RWPE2 (cell line): ENCODE measurements at regions not wholly inside any gene's neighbourhood (a gene's known extent, or its start where the extent isn't known, plus 50 kb on each side); places are given as distances from the start of the nearest gene placed in this dataset.

Experiments used
- ATAC-seq: fragments of 200-7000 bp; cut with Tn5 transposase; 3 replicates; pipeline ENCODE4 v1.9.1; 2021; ENCODE audit warnings: low read depth
- DNase-seq: peaks from one replicate; pipeline ENCODE4 v3.0.0-alpha.2; 2020; ENCODE audit warnings: low spot score
- H3K27ac ChIP-seq: fragments of 450-650 bp; 2 replicates; pipeline ENCODE4 v1.5.1; 2017; ENCODE audit warnings: mild to moderate bottlenecking; ENCODE audit not compliant: poor library complexity, severe bottlenecking
- H3K27me3 ChIP-seq: fragments of 250-450 bp; sonication (Bioruptor Pico); 2 replicates; pipeline ENCODE4 v1.5.1; 2021; ENCODE audit warnings: mild to moderate bottlenecking, moderate library complexity; ENCODE audit not compliant: insufficient read depth, poor library complexity, severe bottlenecking
- H3K36me3 ChIP-seq: fragments of 250-450 bp; sonication (Bioruptor Pico); 2 replicates; pipeline ENCODE4 v1.5.1; 2020; ENCODE audit warnings: low read depth, mild to moderate bottlenecking, moderate library complexity
- H3K4me1 ChIP-seq: fragments of 250-450 bp; sonication (Bioruptor Pico); 2 replicates; pipeline ENCODE4 v1.5.1; 2021; ENCODE audit warnings: mild to moderate bottlenecking, moderate library complexity; ENCODE audit not compliant: insufficient read depth, poor library complexity, severe bottlenecking
- H3K4me3 ChIP-seq: fragments of 250-450 bp; sonication (Bioruptor Pico); 2 replicates; pipeline ENCODE4 v1.5.1; 2021; ENCODE audit warnings: mild to moderate bottlenecking, moderate library complexity; ENCODE audit not compliant: severe bottlenecking
- H3K9me3 ChIP-seq: fragments of 250-450 bp; sonication (Bioruptor Pico); 2 replicates; pipeline ENCODE4 v1.5.1; 2021; ENCODE audit warnings: mild to moderate bottlenecking, moderate library complexity; ENCODE audit not compliant: severe bottlenecking
- CTCF ChIP-seq: fragments of 450-650 bp; IDR thresholded peaks from one replicate; pipeline ENCODE4 v1.5.1; 2017; ENCODE audit warnings: mild to moderate bottlenecking, moderate library complexity; ENCODE audit not compliant: poor library complexity, severe bottlenecking

- DNase-seq (no peak), ATAC-seq (no peak)
- no peaks in the 10 kb centered on the region for H3K36me3 ChIP-seq
- no peaks in the 10 kb centered on the region for H3K4me1 ChIP-seq
- H3K9me3 ChIP-seq: no peaks in the 10 kb centered on the region
- TF ChIP-seq CTCF: no peak
- no peak overlapping the region for H3K27ac ChIP-seq
- H3K4me3 ChIP-seq: no peak overlapping the region
- no peaks in the 10 kb centered on the region for H3K27me3 ChIP-seq
These were observed 272.9 kb downstream of the TGFB2 start for GRCh38 chr1:218617986-218618385.

- no peak overlapping the region for H3K27ac ChIP-seq
These were observed 275.8 kb downstream of the TGFB2 start for GRCh38 chr1:218620956-218621355.

GRCh38 chr1:218624052-218624451 lies 278.9 kb downstream of the TGFB2 start:
- H3K27ac ChIP-seq: no peak overlapping the region
- H3K27me3 ChIP-seq: no peaks in the 10 kb centered on the region
- ATAC-seq: no peak
- H3K4me3 ChIP-seq: no peak overlapping the region
- DNase-seq: no peak
- no peaks in the 10 kb centered on the region for H3K36me3 ChIP-seq
- no peaks in the 10 kb centered on the region for H3K4me1 ChIP-seq
- no peaks in the 10 kb centered on the region for H3K9me3 ChIP-seq
- no peak for TF ChIP-seq CTCF

More at GRCh38 chr1:218620956-218621355, 275.8 kb downstream of the TGFB2 start:
- no peak for TF ChIP-seq CTCF
- Histone ChIP-seq H3K4me3 (no peak overlapping the region), H3K27me3 (no peaks in the 10 kb centered on the region), H3K9me3 (no peaks in the 10 kb centered on the region), H3K4me1 (no peaks in the 10 kb centered on the region), H3K36me3 (no peaks in the 10 kb centered on the region)
- no peak for DNase-seq
- ATAC-seq: no peak

GRCh38 chr1:218625393-218625792 lies 280.3 kb downstream of the TGFB2 start:
- DNase-seq (no peak), ATAC-seq (no peak)
- no peaks in the 10 kb centered on the region for H3K27me3 ChIP-seq
- no peak overlapping the region for H3K27ac ChIP-seq
- no peaks in the 10 kb centered on the region for H3K4me1 ChIP-seq
- TF ChIP-seq CTCF: no peak
- no peaks in the 10 kb centered on the region for H3K36me3 ChIP-seq
- no peak overlapping the region for H3K4me3 ChIP-seq
- no peaks in the 10 kb centered on the region for H3K9me3 ChIP-seq

GRCh38 chr1:218633238-218633988 lies 288.3 kb downstream of the TGFB2 start:
- no peaks in the 10 kb centered on the region for H3K36me3 ChIP-seq
- ATAC-seq (no peak), DNase-seq (no peak)
- H3K4me1 ChIP-seq: no peaks in the 10 kb centered on the region
- no peak overlapping the region for H3K4me3 ChIP-seq
- no peak for TF ChIP-seq CTCF
- no peak overlapping the region for H3K27ac ChIP-seq
- no peaks in the 10 kb centered on the region for H3K9me3 ChIP-seq
- H3K27me3 ChIP-seq: no peaks in the 10 kb centered on the region
